NCI-H1105 (cell line): ENCODE measurements at regions not wholly inside any gene's neighbourhood (a gene's known extent, or its start where the extent isn't known, plus 50 kb on each side); places are given as distances from the start of the nearest gene placed in this dataset.

Experiments used
- DNase-seq: peaks from one replicate; lab custom pipeline; 2025; lab: John Stamatoyannopoulos, UW

GRCh38 chr15:31510057-31510456 is 183.4 kb downstream of the KLF13 start:
- no peak for DNase-seq

DNA sequence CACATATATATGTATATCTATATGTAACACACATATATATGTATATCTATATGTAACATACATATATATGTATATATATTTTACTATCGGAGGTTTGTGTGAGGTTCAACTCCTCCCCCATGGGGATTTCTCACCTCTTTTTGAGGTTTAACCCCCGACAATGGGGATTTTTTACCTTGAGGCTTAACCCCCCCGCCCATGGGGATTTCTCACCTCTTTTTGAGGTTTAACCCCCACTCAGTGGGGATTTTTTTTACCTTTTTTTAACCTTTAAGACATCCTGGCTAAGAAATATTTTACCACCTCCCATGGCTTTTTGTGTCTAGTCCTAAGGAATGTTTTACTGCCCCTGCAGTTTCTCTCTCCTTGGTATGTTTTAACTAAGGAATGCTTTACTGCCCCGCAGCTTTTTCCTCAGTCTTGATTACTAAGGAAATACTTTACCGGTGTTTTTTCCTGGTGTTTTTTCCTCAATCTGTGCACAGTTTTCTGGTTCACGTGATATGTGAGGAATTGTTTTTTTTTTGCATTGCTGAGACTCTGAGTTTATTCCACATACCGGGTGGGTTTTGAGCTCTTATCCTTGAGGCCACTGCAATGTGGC is 185.2 kb downstream of the KLF13 start:
- DNase-seq, result no peak

DNA sequence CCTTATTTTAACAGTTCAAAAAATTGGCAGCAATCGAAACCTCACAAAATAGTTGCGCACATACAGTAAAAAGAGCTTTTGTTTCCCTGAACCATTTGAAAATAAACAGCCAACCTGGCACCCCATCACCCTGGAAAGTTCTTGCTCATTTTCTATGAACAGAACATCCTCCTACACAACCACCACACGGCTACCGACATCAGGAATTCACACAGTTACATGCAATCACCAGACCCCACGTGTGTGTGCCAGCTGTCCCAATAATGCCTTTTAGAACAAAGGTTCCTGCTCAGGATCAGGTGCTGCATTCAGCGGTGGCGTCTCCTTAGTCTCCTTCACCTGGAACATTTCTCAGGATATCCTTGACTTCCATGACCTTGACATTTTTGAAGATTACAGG is 186.5 kb downstream of the KLF13 start:
- no peak for DNase-seq

- DNase-seq, result no peak
Measured at GRCh38 chr15:31516440-31516839, 189.8 kb downstream of the KLF13 start.

- no peak for DNase-seq
Measured at GRCh38 chr15:31516874-31517273, 190.2 kb downstream of the KLF13 start.

GRCh38 chr15:31517711-31518110 is 191.1 kb downstream of the KLF13 start:
- no peak for DNase-seq

- no peak for DNase-seq
Measured at GRCh38 chr15:31522028-31522427, 195.4 kb downstream of the KLF13 start.

GRCh38 chr15:31523027-31523654 is 196.5 kb downstream of the KLF13 start:
- DNase-seq, result no peak

- no peak for DNase-seq
Measured at GRCh38 chr15:31523655-31524049, 197.0 kb downstream of the KLF13 start.

DNA sequence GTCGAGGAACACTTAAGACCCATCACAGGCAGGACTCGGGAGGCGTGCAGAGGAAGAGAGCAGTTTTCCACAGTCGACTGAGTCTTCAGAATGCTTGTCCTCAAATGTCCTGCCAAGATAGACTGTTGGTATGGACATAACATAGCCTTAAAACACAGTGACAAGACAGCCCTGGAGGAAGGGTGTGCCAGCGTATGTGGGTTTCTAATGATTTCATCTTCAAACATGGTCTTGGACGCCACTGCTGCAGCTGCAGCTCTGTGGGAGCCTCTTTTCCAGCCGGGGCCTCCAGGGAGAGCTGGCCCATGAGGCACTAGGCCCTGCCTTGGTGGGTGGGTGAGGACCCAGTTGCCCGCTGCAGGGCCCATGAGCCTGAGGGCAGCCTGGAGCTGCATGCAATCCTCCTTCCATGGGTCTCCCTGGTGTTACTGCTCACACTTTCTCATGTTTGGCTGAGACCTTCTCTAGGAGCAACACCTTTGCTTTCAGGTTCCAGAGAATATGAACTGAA is 198.6 kb downstream of the KLF13 start:
- no peak for DNase-seq

DNA sequence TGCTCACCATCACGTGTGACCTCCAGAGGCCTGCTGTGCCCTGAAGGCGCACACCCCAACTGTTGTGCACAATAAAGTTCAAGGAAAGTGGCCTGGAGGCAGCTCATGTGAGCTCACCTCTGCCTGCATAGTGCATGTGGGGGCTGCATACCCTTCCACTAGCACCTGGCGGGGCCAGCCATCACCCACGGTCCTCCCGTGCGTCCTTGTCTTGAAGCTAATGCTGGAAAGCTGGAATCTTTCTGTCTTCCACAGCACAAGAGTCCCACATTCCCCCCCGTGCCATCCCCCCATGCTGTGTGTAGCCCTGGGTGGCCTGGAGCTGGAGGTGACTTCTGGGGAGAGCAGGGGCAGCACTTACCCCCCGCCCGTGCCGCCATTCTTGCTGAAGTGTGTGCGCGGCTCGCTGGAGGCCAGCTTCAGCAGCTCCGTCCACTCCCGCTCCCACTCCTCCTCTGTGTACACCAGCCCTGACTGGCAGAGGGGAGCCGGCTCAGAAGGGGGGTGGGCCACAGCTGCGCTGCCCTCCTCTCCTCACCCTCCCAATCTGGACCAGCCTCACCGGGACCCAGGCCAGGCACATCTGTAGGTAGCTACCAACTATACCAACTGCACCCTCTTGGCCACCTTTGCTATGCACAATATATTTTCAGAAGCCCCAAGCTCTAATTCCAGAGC is 199.5 kb downstream of the KLF13 start:
- no peak for DNase-seq

GRCh38 chr15:31526916-31527690 is 200.5 kb downstream of the KLF13 start:
- no peak for DNase-seq

GRCh38 chr15:31528846-31529245 is 202.2 kb downstream of the KLF13 start:
- no peak for DNase-seq

DNA sequence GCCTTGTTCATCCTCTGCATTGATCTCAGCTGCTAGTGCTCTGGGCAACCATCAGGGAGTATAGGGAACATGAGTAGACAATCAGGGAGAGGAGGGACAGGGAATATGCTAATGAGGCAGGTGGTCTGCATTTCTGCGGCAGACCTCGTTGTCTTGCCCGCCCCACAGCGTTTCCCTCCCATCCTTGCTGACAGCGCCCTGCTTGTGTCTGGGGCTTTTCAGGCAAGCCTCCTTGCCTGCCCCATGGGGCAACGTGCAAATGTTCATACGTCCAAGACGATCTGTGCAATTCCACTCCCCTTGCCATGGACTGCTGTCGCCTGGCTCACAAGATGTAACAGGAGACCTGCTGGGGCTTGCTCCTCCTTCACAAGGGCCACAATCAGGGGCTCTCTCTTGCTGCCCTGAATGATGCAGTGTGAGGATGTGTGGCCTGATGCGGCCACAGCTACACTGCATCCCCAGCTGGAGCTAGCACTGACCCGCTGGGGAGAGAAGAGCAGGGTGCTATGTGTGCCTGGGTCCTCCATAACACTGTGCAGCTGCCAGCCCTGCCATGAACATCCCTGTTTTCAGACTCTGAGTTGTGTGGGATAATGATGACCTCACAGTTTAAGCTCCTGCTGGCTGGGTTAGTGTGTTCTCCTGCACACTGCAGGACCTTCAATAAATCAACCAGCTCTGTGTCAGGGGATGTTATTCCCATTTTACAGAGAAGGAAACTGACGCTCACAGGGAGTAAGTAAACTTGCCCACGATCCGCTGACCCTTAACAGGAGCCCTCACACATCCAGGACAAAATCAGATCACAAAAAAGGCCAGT is 211.3 kb downstream of the KLF13 start:
- no peak for DNase-seq

DNA sequence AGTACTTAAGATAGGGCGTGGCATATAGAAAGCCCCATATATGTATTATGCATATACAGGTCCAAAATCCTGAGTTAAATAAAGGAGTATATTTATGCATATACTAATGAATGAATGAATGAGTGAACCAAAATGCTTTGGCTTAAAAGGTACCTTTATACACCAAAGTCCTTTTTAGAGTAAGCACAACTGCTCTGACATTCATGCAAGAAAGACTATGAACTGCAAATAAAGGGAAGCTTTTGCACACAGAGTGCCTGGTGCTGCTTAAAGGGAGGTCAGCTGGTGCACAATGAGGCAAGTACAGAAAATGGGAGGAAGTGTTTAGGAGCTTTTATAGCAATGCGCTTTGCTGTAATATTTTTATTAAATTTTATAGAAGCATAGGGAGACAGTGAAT is 214.0 kb downstream of the KLF13 start:
- no peak for DNase-seq

DNA sequence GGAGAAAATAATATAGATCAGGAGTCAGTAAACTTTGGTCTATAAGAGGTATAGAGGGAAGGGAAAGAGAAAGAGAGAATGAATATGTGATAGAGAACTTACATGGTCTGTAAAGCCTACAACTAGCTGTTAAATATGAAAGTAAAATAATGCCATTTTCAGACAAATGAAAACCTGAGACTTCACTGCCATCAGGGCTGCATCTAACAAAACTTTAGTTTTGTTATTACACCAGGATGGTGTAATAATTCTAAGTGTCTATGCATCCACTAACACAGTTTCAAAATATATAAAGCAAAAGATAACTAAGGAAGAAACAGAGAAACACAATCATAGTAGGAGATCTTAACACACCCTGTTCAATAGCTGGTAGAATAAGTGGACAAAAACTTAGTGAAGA is 217.7 kb downstream of the KLF13 start:
- no peak for DNase-seq

GRCh38 chr15:31545257-31545656 is 218.6 kb downstream of the KLF13 start:
- DNase-seq, result no peak

DNA sequence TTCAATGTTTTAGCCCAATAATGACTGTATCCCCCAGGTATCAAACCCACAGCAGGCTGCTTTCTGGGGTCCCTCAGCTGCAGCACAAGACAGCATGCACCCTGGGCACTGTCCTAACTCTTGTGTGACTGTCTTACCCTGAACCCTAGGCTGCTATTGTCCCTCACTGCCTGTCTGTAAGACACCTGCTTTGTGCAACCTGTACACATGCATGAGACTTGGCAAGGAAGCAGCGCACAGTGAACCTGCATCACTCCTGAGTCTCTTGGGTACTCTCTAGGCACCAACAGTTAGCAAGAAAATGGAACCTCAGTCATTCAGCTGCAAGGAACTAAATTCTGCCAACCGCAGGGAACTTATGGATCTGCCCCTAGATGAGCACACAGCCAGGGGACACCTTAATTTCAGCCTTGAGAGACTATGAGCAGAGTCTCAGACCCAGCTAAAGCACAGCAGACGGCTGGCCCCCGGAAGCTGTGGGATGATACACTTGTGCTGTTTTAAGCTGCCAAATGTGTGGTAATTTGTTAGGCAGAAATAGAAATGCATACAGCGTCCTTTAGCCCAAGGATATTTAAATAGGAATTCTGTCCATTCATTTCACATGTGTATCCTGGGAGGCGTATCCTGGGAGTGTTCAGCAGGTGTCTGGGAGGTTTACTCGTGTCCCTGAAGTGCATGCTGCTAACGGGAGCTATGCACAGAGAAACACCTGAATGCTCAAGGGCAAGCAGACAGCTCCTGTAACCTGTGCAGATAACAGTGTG is 223.8 kb downstream of the KLF13 start:
- no peak for DNase-seq

GRCh38 chr15:31551323-31551722 is 224.7 kb downstream of the KLF13 start:
- no peak for DNase-seq

GRCh38 chr15:31552482-31553099 is 226.0 kb downstream of the KLF13 start:
- no peak for DNase-seq

GRCh38 chr15:31554261-31554660 is 227.6 kb downstream of the KLF13 start:
- DNase-seq, result no peak
